Vagina (tissue), 2 donors: ENCODE measurements at regions not wholly inside any gene's neighbourhood (a gene's known extent, or its start where the extent isn't known, plus 50 kb on each side); places are given as distances from the start of the nearest gene placed in this dataset.

Source experiments
- POLR2AphosphoS5 ChIP-seq, 2 donors: sonication (generic); formaldehyde crosslinking; IDR thresholded peaks; one replicate each; pipeline ENCODE4 v1.9.0; 2017; ENCODE audit warnings: antibody characterized with exemption in 2 of 2, mild to moderate bottlenecking in 2 of 2, low read depth in 1 of 2; ENCODE audit not compliant: insufficient read depth in 1 of 2
- TF ChIP-seq, protein P1 (sequence below), 3 experiments: fragments of 450-650 bp in 2 of 3; fragments of 200-600 bp in 1 of 3; sonication (generic) in 1 of 3; IDR thresholded peaks; one replicate each; pipeline ENCODE4 v1.5.1; 2017 to 2019; ENCODE audit warnings: antibody characterized with exemption in 3 of 3, mild to moderate bottlenecking in 2 of 3, moderate library complexity in 2 of 3

DNA sequence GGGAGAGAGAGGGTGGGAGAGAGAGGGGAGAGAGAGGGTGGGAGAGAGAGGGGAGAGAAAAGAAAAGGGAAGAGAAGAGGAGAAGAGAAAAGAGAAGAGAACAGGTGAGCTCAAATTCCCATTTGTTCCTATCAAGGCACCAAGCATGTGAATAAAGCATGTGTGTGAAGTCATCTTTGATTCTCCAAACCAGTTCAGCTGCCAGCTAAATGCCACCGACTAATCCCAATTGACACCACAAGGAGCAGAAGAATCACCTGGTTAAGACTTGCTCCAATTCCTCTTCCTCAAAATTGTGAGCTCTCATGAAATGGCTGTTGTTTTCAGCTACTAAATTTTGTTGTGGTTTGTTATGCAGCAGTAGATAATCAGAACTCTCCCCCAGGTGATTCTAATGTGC is 188.9 kb downstream of the TMX1 start:
- TF ChIP-seq, protein P1, sequence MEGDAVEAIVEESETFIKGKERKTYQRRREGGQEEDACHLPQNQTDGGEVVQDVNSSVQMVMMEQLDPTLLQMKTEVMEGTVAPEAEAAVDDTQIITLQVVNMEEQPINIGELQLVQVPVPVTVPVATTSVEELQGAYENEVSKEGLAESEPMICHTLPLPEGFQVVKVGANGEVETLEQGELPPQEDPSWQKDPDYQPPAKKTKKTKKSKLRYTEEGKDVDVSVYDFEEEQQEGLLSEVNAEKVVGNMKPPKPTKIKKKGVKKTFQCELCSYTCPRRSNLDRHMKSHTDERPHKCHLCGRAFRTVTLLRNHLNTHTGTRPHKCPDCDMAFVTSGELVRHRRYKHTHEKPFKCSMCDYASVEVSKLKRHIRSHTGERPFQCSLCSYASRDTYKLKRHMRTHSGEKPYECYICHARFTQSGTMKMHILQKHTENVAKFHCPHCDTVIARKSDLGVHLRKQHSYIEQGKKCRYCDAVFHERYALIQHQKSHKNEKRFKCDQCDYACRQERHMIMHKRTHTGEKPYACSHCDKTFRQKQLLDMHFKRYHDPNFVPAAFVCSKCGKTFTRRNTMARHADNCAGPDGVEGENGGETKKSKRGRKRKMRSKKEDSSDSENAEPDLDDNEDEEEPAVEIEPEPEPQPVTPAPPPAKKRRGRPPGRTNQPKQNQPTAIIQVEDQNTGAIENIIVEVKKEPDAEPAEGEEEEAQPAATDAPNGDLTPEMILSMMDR (IDR thresholded peaks at IDR 0.05) = no peak
- TF ChIP-seq POLR2AphosphoS5 (IDR thresholded peaks at IDR 0.05; ENCODE audit: insufficient read depth in 1 of 2, low read depth in 1 of 2) = peak in 1 of 2 donors; percentile 31
